Spleen (tissue), 11 donors: ENCODE measurements at regions not wholly inside any gene's neighbourhood (a gene's known extent, or its start where the extent isn't known, plus 50 kb on each side); places are given as distances from the start of the nearest gene placed in this dataset.

Experiments
- DNase-seq: peaks from one replicate; pipeline ENCODE4 v3.0.0-alpha.2; 2020
- H3K27ac ChIP-seq, 8 donors: fragments of 200-600 bp; sonication (generic) in 7 of 8; 1 replicate in 4 of 8; 2 replicates in 4 of 8; pipeline versions ENCODE4 v1.5.0 to v1.8.0; 2016 to 2021; ENCODE audit warnings: inconsistent platforms in 4 of 8, mild to moderate bottlenecking in 4 of 8, moderate library complexity in 1 of 8
- H3K27me3 ChIP-seq, 7 donors: fragments of 200-600 bp; sonication (generic) in 6 of 7; replicated peaks in 1 of 7; 1 replicate in 4 of 7; 2 replicates in 3 of 7; pipeline versions ENCODE4 v1.5.0 to v1.8.0; 2016 to 2021; ENCODE audit warnings: inconsistent platforms in 3 of 7, mild to moderate bottlenecking in 1 of 7
- H3K36me3 ChIP-seq, 6 donors: fragments of 200-600 bp; sonication (generic) in 5 of 6; 1 replicate in 4 of 6; 2 replicates in 2 of 6; pipeline versions ENCODE4 v1.5.0 to v1.8.0; 2016 to 2021; ENCODE audit warnings: inconsistent platforms in 2 of 6
- H3K4me1 ChIP-seq, 6 donors: fragments of 200-600 bp; sonication (generic) in 5 of 6; 1 replicate in 3 of 6; 2 replicates in 3 of 6; pipeline versions ENCODE4 v1.5.0 to v1.8.0; 2016 to 2021; ENCODE audit warnings: inconsistent platforms in 3 of 6
- H3K4me3 ChIP-seq, 8 donors: fragments of 200-600 bp; sonication (generic) in 7 of 8; 1 replicate in 4 of 8; 2 replicates in 4 of 8; pipeline versions ENCODE4 v1.5.0 to v1.8.0; 2016 to 2021; ENCODE audit warnings: inconsistent platforms in 4 of 8, mild to moderate bottlenecking in 4 of 8, moderate library complexity in 2 of 8
- H3K9me3 ChIP-seq, 8 donors: fragments of 200-600 bp; sonication (generic) in 7 of 8; 1 replicate in 4 of 8; 2 replicates in 4 of 8; pipeline versions ENCODE4 v1.5.0 to v1.8.0; 2016 to 2021; ENCODE audit warnings: inconsistent platforms in 4 of 8
- CTCF ChIP-seq, 11 experiments: fragments of 200-600 bp in 7 of 11; fragments of 450-650 bp in 4 of 11; sonication (generic) in 4 of 11; IDR thresholded peaks in 8 of 11; conservative IDR thresholded peaks in 3 of 11; 1 replicate in 7 of 11; 2 replicates in 4 of 11; pipeline versions ENCODE4 v1.4.0 to v1.8.0; 2016 to 2021; ENCODE audit warnings: antibody characterized with exemption in 11 of 11, inconsistent platforms in 4 of 11, mild to moderate bottlenecking in 1 of 11
- POLR2A ChIP-seq, 3 donors: fragments of 450-650 bp; IDR thresholded peaks; one replicate each; pipeline ENCODE4 v1.5.1; 2017; ENCODE audit warnings: antibody characterized with exemption in 3 of 3, mild to moderate bottlenecking in 1 of 3
- POLR2AphosphoS5 ChIP-seq, 3 donors: sonication (generic); formaldehyde crosslinking; IDR thresholded peaks; one replicate each; pipeline ENCODE4 v1.5.1; 2017; ENCODE audit warnings: antibody characterized with exemption in 3 of 3
- WGBS, 5 donors: extraction: QIAGEN DNeasy Blood & Tissue Kit in 3 of 5; methylation state at CpG; one replicate each; pipeline versions ENCODE4 v1.1.5 to v1.1.7; 2013 to 2018; 5-methylcytosine and 5-hydroxymethylcytosine counted together
- intact Hi-C: fragments of 100-400 bp; cut with DNase I; formaldehyde crosslinking; loops from one replicate; pipeline ENCODE4 v1.15.0; 2023; ENCODE audit warnings: low total_unique reads
- donor health status: healthy with polysubstance abuse.
- donor health status: DM: no; HTN: no; CAD: no; lungs with moderate emphysema.
- donor health status: DM: no; HTN: no; CAD: no.
- donor health status: Bipolar disorder and iron deficiency.
- donor health status: healthy.
- donor health status: DM: no; HTN: no; CAD: no.
- donor health status: DM: yes; HTN: yes; CAD: no.

GRCh38 chr20:47931443-47931842 lies 146.2 kb upstream of the SULF2 start:
- TF ChIP-seq POLR2AphosphoS5 (IDR thresholded peaks at IDR 0.05): no peak
- TF ChIP-seq POLR2A (IDR thresholded peaks at IDR 0.05): no peak
- TF ChIP-seq CTCF (IDR thresholded peaks at IDR 0.05 in 8 of 11, conservative IDR thresholded peaks at IDR 0.05 in 3 of 11): no peak
- 87 to 97% (median 92%) methylated on average over 7 of the region's 7 CpGs for WGBS, 5 donors

GRCh38 chr20:47931002-47931401 lies 145.7 kb upstream of the SULF2 start:
- Histone ChIP-seq H3K4me1 (no peaks in the 10 kb centered on the region), H3K4me3 (no peak overlapping the region), H3K9me3 (no peaks in the 10 kb centered on the region), H3K36me3 (no peaks in the 10 kb centered on the region), H3K27me3 (peaks cover 0 to 17% (median 0%) of the 10 kb centered on the region in 7 donors), H3K27ac (no peak overlapping the region)
- TF ChIP-seq CTCF (IDR thresholded peaks at IDR 0.05 in 8 of 11, conservative IDR thresholded peaks at IDR 0.05 in 3 of 11) (no peak), POLR2AphosphoS5 (IDR thresholded peaks at IDR 0.05) (no peak), POLR2A (IDR thresholded peaks at IDR 0.05) (no peak)
- intact Hi-C loops: no loop called here
- no peak for DNase-seq
- whole genome bisulfite sequencing, 5 donors: 80 to 96% (median 94%) methylated on average over 2 of the region's 2 CpGs

More at GRCh38 chr20:47931443-47931842, 146.2 kb upstream of the SULF2 start:
- intact Hi-C loops: no loop called here
- Histone ChIP-seq H3K27ac (no peak overlapping the region), H3K36me3 (no peaks in the 10 kb centered on the region), H3K4me3 (no peak overlapping the region), H3K4me1 (no peaks in the 10 kb centered on the region), H3K9me3 (no peaks in the 10 kb centered on the region), H3K27me3 (peaks cover 0 to 18% (median 0%) of the 10 kb centered on the region in 7 donors)
- no peak for DNase-seq

GRCh38 chr20:47929368-47930115 lies 144.3 kb upstream of the SULF2 start:
- DNase-seq: no peak
- Histone ChIP-seq H3K36me3 (no peaks in the 10 kb centered on the region), H3K4me1 (no peaks in the 10 kb centered on the region), H3K9me3 (no peaks in the 10 kb centered on the region), H3K27ac (no peak overlapping the region), H3K27me3 (peaks cover 0 to 9% (median 0%) of the 10 kb centered on the region in 7 donors), H3K4me3 (no peak overlapping the region)
- 76 to 90% (median 81%) methylated on average over 6 of the region's 6 CpGs for WGBS, 5 donors
- TF ChIP-seq POLR2AphosphoS5 (IDR thresholded peaks at IDR 0.05): no peak
- no peak for TF ChIP-seq CTCF (IDR thresholded peaks at IDR 0.05 in 8 of 11, conservative IDR thresholded peaks at IDR 0.05 in 3 of 11)
- intact Hi-C loops: no loop called here

GRCh38 chr20:47927944-47928343 lies 142.7 kb upstream of the SULF2 start:
- H3K4me1 ChIP-seq: no peaks in the 10 kb centered on the region
- H3K4me3 ChIP-seq: no peak overlapping the region
- no peak overlapping the region for H3K27ac ChIP-seq
- no peaks in the 10 kb centered on the region for H3K9me3 ChIP-seq
- H3K36me3 ChIP-seq: no peaks in the 10 kb centered on the region
- H3K27me3 ChIP-seq: peaks cover 0 to 18% (median 0%) of the 10 kb centered on the region in 7 donors
- TF ChIP-seq POLR2AphosphoS5 (IDR thresholded peaks at IDR 0.05) (no peak), POLR2A (IDR thresholded peaks at IDR 0.05) (no peak)
- intact Hi-C loops: no loop called here
- no peak for DNase-seq
